Activated CD4-positive, alpha-beta T cell treated with anti-CD3 and anti-CD28 coated beads, Interleukin-2, amount 50 U/mL, for 16 hours (primary cell): ENCODE measurements at regions not wholly inside any gene's neighbourhood (a gene's known extent, or its start where the extent isn't known, plus 50 kb on each side); places are given as distances from the start of the nearest gene placed in this dataset.
"Not testable (repeated sequence)": the region's sequence is repeated elsewhere in the genome, so short reads cannot be mapped to it uniquely, and the experiment has no call there.

Experiments
- DNase-seq: peaks from one replicate; pipeline ENCODE4 v3.0.0-alpha.2; 2020

DNA sequence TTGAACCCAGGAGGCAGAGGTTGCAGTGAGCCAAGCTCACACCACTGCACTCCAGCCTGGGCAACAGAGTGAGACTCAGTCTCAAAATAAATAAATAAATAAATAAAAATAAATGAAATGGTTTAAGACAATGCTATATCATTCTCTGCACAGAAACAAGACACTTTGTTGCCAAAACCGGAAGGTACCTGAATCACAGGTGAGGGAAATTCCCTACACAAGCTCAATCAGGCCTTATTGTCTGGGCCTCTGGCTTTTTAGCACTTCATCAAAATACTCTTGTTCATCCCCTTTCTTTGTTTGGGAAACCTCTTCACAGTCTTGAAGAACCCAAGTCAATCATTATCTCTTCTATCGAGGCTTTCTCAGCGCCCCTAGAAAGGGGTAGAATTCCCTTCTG lies 166.1 kb upstream of the NPSR1 start:
- no peak for DNase-seq

DNA sequence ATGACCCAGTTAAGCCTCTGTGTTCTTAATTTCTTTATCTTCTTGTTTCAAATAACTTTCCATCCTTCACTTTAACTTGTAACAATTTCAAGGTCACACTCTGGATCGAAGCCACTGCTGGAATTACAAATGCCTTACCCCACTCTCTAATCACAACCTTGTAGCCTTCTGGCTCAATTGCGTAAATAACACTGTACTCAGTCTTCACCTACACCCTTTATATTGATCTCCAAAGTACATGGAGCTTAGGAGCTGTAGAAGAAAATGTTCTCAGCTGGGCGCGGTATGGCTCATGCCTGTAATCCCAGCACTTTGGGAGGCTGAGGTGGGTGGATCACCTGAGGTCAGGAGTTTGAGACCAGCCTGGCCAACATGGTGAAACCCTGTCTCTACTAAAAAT lies 164.3 kb upstream of the NPSR1 start:
- no peak for DNase-seq

DNA sequence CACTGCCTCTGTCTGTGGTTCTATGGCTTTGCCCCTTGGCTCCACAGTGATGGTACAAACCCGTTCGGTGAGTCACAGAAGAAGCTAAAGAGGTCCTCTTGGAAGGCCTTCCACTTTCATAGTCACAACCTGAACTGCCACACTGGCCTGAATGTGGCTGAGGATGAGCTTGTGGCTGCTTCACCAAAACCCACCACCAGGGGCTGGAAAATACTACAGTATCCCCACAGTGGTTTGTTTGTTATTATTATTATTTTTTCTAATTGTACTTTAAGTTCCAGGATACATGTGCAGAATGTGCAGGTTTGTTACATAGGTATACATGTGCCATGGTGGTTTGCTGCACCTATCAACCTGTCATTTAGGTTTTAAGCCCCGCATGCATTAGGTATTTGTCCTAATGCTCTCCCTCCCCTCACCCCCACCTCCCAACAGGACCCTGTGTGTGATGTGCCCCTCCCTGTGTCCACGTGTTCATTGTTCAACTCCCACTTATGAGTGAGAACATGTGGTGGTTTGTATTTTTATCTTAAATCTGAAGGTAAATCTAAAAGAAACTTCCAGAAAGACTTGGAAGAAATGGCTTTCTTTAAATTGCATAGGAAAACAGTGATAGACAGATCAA lies 160.8 kb upstream of the NPSR1 start:
- no peak for DNase-seq

DNA sequence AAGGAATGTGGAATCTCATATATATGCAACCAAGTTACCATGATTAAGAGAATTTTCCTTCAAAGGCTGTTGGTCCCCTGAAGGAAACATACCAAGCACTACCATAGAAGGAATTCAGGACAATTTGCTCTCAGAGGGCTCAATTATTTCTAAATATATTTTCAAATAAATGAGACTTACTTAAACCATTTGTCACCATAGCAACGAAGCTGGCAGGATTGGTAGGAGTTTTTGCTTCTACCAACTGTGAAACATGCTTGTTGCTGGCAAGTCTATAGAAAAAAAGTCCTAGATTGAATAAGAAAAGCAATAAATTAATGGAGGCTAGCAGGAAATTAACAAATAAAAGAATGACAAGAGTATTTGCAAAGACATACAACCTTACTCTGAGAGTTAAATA lies 156.9 kb upstream of the NPSR1 start:
- no peak for DNase-seq

DNA sequence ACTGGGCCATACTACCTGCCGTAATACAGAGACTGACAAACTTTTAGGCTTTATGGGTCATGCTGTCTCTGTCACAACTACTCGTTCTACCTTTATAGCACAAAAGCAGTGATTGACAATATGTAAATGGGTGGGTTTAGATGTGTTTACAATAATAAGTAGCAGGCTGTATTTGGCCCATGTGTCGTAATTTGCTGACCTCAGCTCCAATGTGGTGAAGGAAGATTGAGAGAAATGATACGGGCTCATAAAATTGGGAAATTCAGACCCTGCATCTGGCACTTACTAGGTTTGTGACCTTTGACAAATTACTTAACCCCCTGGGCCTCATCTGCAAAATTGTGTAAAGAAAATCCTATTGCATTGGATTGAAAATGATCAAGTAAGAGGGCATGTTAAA lies 150.8 kb upstream of the NPSR1 start:
- DNase-seq, result no peak

DNA sequence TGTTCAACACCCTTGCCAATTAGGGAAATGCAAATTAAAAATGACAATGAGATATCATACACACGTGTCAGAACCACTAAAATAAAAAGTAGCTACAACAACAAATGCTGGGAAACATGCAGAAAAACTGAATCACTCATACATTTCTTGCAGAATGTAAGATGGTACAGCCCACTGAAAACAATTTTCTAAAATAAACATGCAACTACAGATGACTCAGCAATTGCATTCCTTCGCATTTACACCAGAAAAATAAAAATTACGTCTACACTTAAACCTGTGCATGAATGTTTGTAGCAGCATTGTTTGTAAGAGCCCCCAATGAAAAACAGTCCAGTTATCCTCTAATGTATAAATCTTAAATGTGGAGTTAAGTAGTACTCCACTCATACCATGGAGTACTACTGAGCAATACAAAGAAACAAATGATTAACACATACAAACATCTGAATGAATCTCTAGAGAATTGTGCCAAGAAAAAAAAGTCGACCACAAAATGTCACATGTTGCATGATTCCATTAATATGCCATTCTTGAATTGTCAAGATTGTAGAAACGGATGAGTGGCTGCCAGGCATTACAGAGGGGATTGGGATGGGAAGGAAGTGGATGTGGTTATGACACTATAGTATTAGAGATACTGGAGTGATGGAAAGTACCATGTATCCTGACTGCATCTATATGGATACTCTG lies 134.6 kb upstream of the NPSR1 start:
- DNase-seq, result no peak

DNA sequence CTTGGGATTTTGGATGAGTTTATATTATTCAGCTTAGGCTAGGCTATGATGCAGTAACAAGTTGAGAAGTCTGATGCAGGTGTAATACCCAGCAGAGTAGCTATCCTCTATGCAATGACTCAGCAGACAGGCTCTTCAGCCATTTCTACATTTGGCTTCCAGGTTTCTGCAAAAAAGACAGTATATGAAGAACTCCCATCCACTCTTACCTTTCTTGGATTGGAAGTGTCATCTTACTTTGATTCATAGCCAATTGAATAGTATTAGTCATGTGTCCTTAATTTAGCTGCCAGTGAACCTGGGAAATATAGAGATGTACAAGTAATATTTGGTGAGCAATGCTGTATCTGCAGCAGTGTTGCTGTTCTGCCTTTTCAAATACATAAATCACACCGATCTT lies 127.8 kb upstream of the NPSR1 start:
- no peak for DNase-seq

DNA sequence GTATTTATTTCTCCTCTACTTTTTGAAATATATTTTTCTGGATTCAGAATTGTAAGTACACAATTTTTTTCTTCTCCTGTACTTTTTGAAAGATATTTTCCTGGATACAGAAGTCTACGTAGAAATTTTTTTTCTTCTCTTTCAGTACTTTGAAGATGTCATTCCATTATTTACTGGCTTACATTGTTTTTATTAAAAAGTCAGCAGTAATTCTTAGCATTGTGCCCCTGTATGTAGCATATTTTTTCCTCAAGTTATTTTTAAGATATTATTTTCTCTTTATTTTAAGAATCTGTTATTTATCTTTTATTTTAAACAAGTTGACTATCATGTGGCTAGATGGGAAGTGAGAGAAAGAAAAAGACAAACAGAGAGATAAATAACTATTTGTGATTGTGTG lies 119.0 kb upstream of the NPSR1 start:
- DNase-seq, result no peak

DNA sequence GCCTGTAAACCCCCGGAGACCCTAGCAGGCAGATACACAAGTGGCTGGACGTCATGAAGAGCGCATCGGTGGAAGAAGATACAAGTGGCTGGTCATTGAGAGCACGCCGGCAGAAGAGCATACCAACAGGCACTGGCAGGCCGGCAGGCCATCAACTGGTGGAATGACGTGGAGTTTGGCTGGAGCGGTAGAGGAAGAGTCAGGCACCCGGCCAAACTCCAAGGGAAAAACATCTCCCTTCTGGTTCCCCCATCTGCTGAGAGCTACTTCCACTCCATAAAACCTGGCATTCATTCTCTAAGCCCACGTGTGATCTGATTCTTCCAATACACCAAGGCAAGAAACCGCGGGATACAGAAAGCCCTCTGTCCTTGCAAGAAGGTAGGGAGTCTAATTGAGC lies 113.4 kb upstream of the NPSR1 start:
- DNase-seq, result no peak

DNA sequence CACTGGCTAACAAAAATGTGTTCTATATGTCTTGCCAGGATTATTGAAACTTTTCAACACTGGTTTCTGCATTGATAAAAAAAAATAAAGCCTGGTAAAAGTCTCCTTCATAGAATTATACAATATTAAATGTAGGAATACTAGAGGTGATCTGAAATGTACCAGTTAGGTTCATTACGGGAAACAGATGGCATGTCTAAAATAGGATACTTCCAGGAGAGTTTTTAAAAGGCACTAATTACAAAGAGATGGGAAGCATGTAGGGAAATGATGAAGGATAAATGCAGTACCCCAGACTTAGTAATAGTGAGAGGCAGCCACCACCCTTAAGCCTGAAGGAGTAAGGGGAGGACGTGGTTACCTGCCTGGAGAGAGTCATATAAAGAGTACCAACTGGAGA lies 107.0 kb upstream of the NPSR1 start:
- DNase-seq, result no peak

DNA sequence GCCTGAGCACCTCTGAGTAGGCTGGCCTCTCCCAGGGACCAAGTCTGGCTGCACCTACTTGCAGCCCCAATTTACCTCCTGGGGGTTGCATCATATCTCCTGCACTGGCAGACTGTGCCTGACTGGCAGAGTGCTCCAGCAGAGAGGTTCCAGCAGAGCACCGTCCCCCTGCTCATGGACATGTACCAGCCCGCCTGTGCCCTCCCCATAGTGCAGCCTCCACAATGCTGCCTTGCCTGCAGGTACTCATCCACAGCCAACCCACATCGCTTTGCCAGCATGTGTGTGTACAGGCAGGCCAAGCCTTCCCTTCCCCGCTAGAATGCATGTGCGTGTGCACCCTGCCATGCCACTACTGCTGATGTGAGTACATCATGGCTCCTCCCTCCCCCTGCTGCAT lies 105.5 kb upstream of the NPSR1 start:
- no peak for DNase-seq

DNA sequence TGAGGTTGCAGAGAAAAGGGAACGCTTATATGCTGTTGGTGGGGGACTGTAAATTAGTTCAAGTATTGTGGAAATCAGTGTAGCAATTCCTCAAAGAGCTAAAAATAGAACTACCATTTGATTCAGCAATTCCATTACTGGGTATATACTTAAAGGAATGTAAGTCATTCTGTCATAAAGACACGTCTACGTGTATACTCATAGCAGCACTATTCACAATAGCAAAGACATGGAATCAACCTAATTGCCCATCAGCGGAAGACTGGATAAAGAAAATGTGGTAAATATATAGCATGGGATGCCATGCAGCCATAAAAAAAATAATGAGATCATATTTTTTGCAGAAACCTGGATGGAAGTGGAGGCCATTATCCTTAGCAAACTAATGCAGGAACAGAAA lies 100.0 kb upstream of the NPSR1 start:
- DNase-seq, result no peak

DNA sequence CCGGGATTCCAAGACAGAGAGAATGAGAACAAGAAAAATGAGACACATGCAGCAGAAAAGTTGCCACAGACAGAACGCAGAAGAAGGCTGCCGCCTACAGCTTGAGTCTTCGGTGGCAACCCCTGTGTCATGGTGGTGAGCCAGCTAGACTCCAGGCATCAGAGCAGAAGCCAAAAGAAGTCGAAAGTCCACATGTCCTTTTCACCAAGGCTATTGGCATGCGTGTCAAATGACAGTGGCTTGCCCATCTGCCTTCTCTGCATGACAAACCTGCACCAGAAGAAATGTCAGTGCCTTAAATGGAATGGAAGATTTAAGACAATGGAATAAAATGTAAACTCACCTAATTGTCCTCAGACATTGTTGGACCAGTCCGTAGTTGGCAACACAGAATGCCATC lies 93.9 kb upstream of the NPSR1 start:
- no peak for DNase-seq

DNA sequence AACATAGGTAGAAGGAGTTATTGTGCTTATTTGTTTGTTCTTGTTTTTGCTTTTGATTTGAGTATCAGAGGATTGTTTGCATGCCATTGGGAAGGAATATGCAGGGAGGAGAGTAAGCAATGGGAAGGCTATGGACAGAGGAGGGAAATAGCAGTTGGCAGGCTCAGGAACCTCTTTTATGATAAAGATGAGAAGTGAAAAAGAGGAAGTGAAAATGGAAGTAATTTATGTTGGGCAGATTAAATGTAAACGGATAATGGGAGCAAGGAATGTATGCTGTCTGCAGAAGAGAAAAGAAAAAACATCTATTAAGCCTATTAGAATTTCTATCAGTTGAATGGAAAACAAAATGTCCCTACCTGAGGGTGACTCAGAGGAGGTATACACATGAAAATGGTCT lies 90.1 kb upstream of the NPSR1 start:
- DNase-seq, result no peak

DNA sequence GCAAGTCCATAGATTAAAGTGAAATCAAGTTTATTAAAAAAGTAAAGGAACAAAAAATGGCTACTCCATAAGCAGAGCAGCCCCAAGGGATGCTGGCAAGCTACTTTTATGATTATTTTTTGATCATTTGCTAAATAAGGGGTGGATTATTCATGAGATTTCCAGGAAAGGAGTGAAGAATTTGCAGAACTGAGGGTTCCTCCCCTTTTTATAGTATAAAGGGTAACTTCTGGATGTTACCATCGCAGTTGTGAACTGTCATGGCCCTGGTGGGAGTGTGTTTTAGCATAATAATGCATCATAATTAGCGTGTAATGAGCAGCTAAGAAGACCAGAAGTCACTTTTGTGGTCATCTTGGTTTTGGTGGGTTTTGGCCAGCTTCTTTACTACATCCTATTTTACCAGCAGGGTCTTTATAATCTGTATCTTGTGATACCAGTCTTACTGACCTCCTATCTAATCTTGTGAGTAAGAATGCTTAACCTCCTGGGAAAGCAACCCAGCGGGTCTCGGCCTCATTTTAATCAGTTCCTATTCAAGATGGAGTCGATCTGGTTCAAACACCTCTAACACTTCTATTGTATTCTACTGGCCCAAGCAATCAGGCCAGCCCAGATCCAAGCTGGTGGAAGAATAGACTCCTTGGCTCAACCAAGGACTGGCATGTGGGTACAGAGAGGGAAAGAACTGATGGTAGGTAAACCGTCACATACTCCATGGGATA lies 87.9 kb upstream of the NPSR1 start:
- DNase-seq, result no peak

DNA sequence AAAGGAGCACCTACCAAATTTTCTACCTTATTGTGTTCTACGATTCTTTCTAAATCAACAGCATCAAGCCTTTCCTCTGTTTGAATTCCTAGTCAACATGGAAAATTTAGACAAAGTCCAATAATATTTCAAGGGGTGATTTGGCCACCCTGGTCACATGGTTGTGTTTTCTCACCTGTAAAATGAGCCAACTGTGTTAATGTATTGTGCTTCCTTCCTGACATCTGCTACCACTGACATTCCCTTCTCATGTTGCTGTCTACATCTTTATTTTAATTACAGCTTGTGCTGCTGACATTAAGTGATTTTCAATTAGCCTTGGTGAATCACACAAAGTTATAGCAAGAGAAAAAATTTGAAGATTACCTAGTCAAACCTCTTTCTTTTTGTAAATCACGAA lies 83.0 kb upstream of the NPSR1 start:
- DNase-seq, result no peak

DNA sequence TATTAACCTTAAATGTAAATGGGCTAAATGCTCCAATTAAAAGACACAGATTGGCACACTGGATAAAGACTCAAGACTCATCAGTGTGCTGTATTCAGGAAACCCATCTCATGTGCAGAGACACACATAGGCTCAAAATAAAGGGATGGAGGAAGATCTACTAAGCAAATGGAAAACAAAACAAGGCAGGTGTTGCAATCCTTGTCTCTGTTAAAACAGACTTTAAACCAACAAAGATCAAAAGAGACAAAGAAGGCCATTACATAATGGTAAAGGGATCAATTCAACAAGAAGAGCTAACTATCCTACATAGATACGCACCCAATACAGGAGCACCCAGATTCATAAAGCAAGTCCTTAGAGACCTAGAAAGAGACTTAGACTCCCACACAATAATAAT lies 80.1 kb upstream of the NPSR1 start:
- DNase-seq, result not testable (repeated sequence)

DNA sequence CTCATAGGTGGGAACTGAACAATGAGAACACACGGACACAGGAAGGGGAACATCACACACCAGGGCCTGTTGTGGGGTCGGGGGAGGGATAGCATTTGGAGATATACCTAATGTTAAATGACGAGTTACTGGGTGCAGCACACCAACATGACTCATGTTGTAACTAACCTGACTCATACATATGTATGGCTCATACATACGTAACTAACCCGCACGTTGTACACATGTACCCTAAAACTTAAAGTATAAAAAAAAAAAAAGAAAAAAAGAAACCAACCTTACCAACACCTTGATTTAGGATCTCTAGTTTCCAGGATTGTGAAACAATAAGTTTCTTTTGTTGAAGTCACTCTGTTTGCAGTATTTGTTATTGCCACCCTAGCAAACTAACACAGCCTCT lies 76.3 kb upstream of the NPSR1 start:
- DNase-seq, result not testable (repeated sequence)

DNA sequence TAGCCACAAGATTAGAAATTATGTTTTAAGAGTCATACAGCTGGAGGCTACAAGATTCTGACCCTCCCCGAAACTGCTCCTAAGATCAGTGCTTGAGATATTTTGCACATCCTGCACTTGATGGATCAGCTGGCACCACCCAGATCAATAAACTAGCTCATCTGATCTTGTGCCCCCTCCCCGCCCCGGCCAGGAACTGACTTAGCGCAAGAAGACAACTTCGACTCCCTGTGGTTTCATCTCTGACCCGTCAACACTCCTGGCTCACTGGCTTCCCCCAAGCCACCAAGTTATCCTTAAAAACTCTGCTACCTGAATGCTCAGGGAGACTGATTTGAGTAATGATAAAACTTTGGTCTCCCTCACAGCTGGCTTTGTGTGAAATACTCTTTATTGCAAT lies 73.5 kb upstream of the NPSR1 start:
- no peak for DNase-seq

DNA sequence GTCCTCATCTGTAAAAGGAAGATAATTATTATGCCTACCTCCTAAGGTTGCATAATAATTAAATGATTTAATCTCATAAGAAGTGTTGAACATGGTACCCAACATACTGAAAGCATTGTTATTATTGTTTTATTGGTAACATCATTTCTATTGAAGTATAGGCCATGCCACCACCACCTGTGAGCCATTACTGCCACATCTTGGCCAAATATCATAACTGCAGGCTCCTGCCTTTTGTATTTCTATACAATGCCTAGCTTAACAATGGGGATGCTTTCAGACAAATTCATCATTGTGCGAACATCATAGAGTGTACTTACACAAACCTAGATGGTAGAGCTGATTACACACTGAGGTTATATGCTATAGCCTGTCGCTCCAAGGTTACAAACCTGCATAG lies 61.1 kb upstream of the NPSR1 start:
- DNase-seq, result no peak

DNA sequence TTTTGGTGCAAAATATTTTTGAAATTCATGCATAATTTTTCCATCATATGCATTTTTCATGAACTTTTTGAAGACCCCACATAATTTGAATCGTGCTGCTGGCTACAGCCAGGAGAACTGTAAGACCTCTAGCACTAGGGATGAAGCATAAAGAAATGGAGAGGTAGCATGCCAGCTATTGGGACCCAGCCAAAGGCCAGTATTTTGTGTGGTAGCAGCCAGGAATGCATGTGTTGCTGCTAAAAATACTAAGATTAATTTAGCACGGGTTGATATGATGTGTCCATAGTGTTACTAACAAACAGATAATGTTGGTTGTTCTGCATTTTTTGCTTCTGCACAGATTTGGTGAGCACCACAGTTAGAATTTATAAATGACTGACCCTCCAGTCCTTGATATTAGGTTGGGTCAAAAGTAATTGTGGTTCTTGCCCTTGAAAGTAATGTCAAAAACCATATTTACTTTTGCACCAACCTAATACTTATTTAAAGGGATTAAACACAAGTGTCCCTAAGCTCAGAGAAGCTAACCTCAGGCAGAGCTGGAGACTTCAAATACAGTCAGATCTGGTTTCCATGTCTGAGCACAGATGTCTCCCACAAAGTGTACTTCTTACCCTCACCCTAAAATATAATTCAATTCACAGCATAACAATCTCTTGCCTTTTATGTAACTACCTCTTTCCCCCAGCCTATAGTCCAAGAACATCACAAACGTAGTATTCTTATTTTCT lies 54.1 kb upstream of the NPSR1 start:
- DNase-seq, result no peak
